Choroid plexus epithelial cell (primary cell): ENCODE measurements at regions not wholly inside any gene's neighbourhood (a gene's known extent, or its start where the extent isn't known, plus 50 kb on each side); places are given as distances from the start of the nearest gene placed in this dataset.
A peak's percentile ranks its signal among the peaks of the same experiment; 100 is the strongest.

Experiments
- DNase-seq: peaks from one replicate; pipeline ENCODE4 v3.0.0-alpha.2; 2010; ENCODE audit warnings: low read depth
- H3K4me3 ChIP-seq: 2 replicates; pipeline ENCODE4 v1.5.1; 2011; ENCODE audit warnings: low read depth, mild to moderate bottlenecking, control low read depth, low read length, moderate library complexity
- CTCF ChIP-seq: conservative IDR thresholded peaks from 2 replicates; pipeline ENCODE4 v1.5.1; 2011; ENCODE audit warnings: low read depth, mild to moderate bottlenecking, control low read depth, inconsistent platforms, low read length, moderate library complexity

GRCh38 chr15:99481113-99481950 lies 84.5 kb upstream of the MEF2A start:
- no peak for TF ChIP-seq CTCF
- no peak for DNase-seq
- no peak overlapping the region for H3K4me3 ChIP-seq

DNA sequence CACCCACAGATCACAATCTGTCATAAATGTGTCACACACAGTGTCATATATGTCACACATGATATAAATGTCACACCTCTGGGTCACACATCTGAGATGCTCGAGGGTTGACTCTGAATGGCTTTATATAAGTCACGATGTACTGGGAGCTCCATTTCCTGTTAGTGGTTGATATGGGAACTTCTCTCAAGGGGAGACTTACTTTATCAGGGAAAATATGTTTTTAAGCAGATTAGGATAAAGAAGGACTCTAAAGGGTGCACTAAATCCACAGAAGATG lies 83.9 kb upstream of the MEF2A start:
- no peak overlapping the region for H3K4me3 ChIP-seq
- DNase-seq: no peak
- TF ChIP-seq CTCF: no peak

DNA sequence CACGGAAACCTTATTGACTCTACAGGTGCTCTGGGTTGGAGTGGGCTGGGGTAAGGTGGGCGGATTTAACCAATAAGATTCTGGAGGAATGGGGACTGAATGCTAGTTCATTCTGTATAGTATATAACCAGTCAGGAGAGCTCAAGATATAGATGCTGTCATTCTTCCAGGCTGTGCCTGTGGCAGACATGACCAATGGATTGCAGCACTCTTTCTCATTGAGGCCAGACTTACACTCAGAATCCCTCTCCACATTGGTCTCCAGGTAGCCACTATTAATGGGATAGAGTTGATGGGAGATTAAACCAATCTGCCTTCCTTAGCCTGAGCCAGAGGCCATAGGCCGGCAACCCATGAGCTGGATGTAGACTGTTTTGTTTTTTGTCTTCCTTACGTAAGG lies 82.8 kb upstream of the MEF2A start:
- DNase-seq: no peak
- no peak overlapping the region for H3K4me3 ChIP-seq
- no peak for TF ChIP-seq CTCF

DNA sequence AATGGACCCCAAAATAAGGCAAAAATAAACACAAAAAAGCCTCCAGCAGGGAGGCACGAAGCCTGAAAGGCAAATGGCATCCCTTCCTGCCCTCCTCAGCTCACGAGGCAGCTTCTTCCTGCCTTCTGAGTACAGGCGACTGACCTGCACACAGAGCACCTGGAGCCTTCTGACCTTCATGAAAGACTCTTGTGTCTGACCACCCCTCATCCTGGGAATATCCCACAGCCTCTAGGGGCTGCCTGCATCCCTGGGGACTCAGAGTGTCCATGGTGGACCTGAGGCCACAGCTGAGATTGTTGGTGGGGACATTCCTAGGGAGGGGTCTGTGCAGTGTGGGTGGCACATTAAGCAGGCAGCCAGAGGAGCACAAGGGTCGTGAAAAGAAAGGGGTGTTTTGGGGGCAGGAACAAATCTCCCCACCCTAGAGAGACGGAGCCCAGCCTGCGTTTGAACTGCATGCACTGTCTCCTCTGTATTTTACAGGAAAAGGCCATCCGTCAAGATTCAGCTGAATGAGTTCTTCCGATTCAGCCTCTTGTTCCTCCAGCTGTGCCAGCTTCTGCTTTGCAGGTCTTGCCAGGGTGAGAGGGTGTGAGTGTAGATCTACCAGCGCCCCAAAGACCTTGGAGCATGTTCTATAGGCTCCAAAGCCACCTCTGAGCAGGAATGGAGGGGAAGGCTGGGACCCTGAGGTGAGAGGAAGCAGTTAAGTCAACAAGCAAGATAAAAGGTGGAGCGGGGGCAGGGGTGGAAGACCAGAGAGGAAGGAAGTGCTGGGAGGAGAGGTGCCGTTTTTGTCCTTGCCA lies 80.4 kb upstream of the MEF2A start:
- H3K4me3 ChIP-seq: no peak overlapping the region
- TF ChIP-seq CTCF: no peak
- no peak for DNase-seq

GRCh38 chr15:99485992-99486370 lies 79.8 kb upstream of the MEF2A start:
- no peak for DNase-seq
- no peak for TF ChIP-seq CTCF
- H3K4me3 ChIP-seq: peak overlapping the region; percentile 53

- DNase-seq: no peak
- no peak for TF ChIP-seq CTCF
- H3K4me3 ChIP-seq: peak overlapping the region; percentile 53
Measured at GRCh38 chr15:99486371-99487336, 79.1 kb upstream of the MEF2A start.
